ENCODE measurements at regions not wholly inside any gene's neighbourhood (a gene's known extent, or its start where the extent isn't known, plus 50 kb on each side); places are given as distances from the start of the nearest gene placed in this dataset.
"Not testable (repeated sequence)": the region's sequence is repeated elsewhere in the genome, so short reads cannot be mapped to it uniquely, and the experiment has no call there.

DNA sequence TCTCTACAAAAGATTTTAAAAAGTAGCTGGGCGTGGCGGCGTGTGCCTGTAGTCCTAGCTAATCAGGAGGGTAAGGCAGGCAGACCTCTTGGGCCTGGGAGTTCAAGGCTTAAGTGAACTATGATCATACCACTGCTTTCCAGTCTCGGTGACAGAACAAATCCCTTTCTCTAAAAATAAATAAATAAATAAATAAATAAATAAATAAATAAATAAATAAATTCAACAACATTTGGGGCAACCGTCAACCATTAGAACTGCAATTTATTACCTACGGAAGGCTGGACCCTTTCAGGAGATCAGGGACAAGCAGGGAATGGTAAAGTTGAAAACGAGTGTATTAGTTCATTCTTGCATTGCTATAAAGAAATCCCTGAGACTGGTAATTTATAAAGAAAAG, 136.2 kb upstream of the USP9X start:
- no peak for DNase-seq (ENCODE audit: low read depth, low spot score)

DNA sequence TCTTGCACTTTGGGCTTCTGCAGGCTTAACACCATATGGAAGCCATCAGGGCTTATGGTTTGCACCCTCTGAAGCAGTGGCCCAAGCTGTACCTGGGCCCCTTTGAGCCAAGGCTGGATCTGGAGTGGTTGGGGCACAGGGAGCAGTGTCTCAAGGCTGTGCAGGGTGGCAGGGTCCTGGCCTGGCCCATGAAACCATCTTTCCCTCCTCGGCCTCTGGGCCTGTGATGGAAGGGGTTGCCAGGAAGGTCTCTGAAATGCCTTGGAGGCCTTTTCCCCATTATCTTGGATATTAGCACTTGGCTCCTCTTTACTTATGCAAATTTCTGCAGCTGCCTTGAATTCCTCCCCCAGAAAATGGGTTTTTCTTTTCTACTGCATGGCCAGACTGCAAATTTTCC, 134.7 kb upstream of the USP9X start:
- DNase-seq (ENCODE audit: low read depth, low spot score): no peak

DNA sequence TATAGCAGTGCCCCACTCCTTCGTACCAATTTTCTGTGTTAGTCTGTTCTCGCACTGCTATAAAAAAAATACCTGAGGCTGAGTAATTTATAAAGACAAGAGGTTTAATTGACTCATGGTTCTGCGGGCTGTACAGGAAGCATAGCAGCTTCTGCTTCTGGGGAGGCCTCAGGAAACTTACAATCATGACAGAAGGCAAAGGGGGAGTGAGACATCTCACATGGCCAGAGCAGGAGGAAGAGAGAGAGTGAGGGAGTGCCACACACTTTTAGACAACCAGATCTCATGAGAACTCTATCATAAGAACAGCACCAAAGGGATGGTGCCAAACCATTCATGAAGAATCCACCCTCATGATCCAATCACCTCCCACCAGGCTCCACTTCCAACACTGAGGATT, 133.8 kb upstream of the USP9X start:
- not testable (repeated sequence) for DNase-seq (ENCODE audit: low read depth, low spot score)

DNA sequence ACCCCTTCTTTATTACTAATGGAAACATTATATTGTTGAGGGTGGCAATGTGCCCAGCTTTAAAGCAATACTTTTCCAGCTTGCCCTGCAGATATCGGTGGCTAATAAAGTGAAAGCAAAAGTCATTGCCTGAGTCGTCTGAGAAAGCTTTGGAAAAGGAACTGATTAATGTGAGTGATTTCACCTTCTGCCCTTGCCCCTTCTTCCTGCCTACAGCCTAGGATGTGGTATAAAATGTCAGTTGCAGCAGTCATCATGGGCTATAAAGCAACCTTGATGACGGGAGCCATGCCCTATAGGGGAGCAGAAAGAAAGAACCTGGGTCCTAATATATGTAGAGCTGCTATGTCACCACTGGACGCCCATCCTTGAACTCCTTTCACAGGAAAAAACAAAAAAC, 132.4 kb upstream of the USP9X start:
- no peak for DNase-seq (ENCODE audit: low read depth, low spot score)

DNA sequence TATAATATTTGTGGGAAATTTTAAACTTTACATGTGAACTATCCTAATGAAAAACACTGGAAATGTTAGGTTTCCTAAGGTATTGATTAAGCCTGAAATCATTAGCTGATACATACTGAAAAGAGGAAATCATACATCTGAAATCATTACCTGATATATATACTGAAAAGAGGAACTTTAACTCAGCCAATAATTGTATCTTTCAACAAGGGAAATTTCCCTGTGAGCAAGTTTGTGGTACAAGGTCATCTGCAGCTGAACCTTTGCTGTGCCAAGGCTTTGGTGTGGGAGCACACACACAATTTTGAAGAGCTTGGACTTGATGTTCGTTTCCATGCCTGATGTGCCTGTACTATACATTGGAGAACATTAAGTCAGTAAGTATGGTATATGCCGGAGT, 131.9 kb upstream of the USP9X start:
- no peak for DNase-seq (ENCODE audit: low read depth, low spot score)

DNA sequence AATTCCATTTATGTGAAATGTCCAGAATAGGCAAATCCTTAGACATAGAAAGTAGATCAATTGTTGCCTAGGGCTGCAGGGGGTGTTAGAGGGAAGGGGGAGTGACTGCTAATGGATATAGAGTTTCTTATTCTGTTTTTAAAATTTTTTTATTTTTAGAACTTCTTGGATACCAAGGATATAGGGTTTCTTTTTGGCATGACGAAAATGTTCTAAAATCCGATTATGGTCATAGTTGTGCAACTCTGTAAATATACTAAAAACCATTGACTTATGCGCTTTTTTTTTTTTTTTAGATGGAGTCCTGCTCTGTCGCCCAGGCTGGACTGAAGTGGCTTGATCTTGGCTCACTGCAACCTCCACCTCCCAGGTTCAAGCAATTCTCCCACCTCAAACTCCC, 125.2 kb upstream of the USP9X start:
- no peak for DNase-seq (ENCODE audit: low read depth, low spot score)

DNA sequence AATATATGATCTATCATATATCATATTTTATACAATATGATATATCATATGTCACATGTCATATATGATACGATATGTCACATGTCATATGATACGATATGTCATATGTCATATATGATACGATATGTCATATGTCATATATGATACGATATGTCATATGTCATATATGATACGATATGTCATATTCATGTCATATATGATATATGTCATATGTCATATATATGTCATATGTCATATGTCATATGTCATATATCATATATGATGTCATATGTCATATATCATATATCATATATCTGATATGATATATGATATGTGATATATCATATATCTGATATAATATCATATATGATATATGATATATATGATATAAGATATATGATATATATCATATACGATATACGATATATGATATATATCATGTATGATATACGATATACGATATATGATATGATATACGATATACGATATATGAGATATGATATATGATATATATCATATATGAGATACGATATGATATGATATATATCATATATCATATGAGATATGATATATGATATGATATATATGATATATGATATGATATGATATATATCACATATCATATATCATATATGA, 122.3 kb upstream of the USP9X start:
- no peak for DNase-seq (ENCODE audit: low read depth, low spot score)

DNA sequence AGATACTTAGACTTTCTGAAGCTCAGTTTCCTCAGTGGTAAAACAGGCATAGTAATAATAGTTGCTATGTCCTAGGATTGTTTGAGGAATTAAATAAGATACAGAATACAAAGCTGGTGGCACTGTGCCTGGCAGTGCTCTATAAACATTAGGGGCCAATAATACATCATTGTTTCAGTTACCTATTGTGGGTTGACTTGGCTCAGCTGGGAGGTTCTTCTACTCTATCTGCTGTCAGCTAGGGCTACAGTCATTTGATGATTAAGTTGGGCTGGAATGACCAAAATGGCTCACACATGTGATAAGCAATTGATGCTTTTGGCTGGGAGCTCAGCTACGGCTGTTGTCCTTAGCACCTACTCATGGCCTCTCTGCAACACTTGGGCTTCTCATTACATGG, 121.2 kb upstream of the USP9X start:
- no peak for DNase-seq (ENCODE audit: low read depth, low spot score)

DNA sequence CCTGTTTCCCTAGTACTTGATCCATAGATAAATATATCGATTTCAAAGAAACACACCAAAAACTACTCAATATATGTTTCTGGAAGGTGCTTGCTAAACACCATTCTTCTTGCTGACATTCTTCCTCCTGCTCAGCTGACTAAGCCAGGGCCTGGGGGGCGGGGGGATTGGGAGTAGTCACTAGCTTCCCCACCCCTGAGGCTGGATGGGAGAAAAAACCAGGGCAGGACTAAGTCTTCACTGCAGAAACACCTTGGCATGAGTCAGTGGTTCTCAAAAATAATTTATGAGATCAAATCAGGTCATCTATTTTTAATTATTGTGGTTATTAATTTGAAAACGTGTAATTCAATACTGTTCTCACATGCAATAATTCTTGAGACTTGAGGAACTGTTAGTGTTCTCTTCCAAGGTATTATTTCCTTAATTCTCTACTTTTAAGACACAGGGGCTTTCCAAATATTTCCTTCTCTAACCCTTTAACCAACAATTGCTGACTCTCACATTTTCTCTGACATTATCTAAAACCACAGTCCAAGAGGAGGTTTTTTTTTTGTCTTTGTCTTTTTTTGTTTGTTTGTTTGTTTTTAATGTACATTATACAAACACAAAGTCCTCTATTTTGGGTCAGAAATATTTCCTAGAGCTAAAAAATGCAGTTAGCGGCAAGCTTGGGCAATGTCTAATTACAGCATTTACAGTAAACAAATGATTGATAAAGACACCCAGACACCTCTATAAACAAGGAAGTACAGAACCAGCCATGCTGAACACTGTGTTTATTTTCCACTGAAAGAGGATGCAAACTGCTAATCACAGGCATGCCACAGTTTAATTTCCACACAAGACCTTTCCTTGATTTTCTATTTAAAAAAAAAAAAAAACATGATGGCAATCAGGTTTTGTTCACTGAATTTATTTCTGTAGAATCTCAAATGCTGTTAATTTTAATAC, 120.3 kb upstream of the USP9X start:
- no peak for DNase-seq (ENCODE audit: low read depth, low spot score)

DNA sequence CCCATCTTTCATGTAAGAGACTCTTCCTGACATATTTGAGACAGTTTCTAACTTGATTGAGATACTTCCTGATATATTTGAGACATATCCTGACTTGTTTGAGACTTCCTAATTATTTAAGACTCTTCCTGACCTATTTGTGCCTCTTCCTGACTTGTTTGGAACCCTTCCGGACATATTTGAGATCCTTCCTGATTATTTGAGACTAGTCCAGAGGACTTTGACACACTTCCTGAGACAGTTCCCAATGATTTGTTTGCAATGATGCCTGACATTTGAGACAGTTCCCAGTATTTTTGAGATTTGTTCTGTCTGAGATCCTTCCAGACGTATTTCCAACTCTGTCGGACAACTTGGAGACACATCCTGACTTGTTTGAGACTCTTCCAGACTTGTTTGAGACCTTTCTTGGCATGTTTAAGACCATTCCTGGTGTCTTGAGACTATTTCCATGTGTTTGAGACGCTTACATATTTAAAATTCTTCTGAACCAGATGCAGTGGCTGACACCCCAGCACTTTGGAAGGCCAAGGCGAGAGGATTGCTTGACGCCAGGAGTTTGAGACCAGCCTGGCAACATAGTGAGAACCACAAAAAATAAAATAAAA, 118.9 kb upstream of the USP9X start:
- no peak for DNase-seq (ENCODE audit: low read depth, low spot score)

DNA sequence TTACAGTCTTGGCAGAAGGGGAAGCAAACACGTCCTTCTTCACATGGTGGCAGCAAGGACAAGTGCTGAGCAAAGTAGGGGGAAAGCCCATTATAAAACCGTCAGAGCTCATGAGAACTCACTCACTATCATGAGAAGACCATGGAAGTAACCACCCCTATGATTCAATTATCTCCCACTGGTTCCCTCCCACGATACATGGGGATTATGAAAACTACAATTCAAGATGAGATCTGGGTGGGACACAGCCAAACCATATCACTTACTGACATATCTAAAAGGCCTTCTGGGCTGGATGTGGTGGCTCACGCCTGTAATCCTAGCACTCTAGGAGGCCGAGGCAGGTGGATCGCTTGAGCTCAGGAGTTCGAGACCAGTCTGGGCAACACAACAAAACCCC, 117.1 kb upstream of the USP9X start:
- DNase-seq (ENCODE audit: low read depth, low spot score): no peak

DNA sequence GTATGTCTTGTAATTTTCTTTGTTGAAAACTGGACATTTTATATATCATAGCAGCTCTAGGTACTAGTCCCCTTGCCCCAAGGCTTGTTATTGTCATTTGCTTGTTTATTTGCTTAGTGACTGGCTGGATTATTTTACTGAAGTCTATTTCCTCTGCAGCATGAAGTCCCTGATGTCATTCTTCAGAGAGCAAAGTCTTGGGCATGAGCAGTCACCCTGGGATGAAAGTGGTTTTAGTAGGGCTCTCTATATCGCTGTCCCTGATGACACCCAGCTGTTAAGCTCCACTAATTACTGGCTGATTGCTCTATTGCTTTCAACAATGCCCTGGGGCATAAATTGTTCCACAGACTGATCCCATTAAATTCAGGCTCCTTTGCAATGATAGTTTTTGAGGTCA, 113.5 kb upstream of the USP9X start:
- DNase-seq (ENCODE audit: low read depth, low spot score): no peak

DNA sequence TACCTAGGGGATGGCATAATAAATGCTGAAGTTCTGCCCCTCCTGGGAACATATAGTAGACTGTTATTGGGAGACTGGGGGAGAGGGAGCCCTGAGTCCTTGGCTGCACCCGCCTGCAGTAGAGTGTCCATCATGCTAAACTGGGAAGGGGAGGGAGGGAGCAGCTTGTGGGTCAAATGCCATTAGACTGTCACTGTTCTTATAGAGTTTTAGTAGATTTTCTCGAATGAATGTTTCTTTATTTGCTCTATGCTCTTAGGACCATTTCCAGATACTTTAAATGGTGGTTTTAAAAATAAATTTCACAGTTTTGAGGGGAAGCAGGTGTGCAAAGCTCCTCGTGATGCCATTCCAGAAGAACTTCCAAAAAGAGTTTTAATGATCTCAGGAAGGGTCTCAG, 111.6 kb upstream of the USP9X start:
- no peak for DNase-seq (ENCODE audit: low read depth, low spot score)

DNA sequence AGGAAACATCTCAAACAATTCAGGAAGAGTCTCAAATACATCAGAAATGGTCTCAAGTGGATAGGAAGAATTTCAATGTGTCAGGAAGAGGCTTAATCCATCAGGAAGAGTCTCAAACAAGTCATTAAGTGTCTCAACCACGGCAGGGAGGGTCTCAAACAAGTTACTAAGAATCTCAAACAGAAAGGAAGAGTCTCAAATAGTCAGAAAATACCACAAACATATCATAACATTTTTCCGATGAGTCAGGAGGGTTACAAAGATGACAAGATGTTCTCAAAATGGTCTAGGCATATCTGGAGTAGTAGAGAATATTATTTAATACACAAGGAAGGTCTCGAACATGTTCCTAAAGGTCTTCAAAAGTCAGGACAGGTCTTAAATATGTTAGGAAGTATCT, 109.3 kb upstream of the USP9X start:
- DNase-seq (ENCODE audit: low read depth, low spot score): no peak

DNA sequence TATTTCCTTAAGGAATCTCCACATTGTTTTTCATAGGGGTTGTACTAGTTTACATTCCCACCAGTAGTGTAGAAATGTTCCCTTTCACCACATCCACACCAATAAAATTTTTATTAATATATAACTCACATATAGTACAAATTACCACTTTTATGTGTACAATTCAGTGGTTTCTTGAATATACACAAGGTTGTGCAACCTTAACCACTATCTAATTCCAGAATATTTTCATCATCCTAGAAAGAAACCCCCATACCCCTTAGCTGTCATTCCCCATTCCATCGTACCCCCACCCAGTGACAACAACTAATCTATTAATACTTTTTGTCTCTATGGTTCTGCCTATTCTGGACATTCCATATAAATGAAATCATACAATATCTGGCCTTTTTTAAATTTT, 108.3 kb upstream of the USP9X start:
- DNase-seq (ENCODE audit: low read depth, low spot score): no peak

DNA sequence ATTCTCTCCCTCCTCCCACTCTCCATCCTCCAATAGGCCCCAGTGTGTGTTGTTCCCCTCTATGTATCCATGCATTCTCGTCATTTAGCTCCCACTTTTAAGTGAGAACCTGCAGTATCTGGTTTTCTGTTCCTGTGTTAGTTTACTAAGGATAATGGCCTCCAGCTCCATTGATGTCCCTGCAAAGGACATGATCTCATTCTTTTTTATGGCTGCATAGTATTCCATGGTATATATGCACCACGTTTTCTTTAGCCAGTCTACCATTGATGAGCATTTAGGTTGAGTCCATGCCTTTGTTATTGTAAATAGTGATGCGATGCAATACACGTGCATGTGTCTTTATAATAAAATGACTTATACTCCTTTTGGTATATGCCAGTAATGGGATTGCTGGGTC, 100.3 kb upstream of the USP9X start:
- DNase-seq (ENCODE audit: low read depth, low spot score): no peak

DNA sequence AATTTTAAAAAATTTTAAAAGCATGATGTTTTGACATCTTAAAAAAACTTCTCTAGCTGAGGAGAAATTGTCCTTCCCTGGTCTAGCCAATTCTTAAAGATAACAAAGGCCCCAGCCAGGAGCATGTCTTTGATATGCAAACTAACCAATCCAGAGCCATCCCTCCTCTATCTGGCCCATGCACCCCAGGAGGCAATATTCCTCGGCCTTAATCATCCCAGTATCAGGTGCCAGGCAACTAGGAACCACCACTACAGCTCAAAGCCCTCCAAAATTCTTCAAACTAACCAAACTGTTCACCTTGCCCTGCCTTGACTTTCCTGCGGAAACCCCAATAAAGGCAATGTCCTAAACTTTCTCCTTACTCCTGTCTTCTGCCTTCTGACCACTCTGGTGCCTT, 97.8 kb upstream of the USP9X start:
- no peak for DNase-seq (ENCODE audit: low read depth, low spot score)

DNA sequence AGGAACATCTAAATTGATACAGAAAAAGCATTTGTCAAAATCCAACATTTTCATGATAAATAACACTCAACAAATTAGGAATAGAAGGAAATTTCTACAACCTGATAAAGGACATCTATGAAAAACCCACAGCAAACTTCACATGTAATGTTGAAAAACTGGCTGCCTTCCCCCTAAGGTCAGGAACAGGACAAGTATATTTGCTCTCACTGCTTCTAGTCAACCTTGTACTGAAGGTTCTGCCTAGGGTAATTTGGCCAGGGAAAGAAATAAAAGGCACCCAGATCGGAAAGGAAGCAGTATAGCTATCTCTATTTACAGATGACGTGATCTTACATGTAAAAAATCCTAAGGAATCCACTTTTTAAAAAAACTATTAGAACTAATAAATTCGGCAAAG, 97.1 kb upstream of the USP9X start:
- no peak for DNase-seq (ENCODE audit: low read depth, low spot score)

DNA sequence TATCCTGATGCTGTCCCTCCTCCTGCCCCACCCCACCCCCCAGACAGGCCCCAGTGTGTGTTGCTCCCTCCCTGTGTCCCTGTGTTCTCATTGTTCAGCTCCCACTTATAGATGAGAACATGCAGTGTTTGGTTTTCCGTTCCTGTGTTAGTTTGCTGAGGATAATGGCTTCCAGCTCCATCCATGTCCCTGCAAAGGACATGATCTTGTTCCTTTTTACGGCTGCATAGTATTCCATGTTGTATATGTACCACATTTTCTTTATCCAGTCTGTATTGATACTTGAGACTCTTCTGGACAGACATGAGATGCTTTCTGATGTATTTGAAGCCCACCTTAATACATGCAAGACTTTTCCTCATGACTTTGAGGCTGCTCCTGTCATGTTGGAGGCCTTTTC, 91.8 kb upstream of the USP9X start:
- not testable (repeated sequence) for DNase-seq (ENCODE audit: low read depth, low spot score)

DNA sequence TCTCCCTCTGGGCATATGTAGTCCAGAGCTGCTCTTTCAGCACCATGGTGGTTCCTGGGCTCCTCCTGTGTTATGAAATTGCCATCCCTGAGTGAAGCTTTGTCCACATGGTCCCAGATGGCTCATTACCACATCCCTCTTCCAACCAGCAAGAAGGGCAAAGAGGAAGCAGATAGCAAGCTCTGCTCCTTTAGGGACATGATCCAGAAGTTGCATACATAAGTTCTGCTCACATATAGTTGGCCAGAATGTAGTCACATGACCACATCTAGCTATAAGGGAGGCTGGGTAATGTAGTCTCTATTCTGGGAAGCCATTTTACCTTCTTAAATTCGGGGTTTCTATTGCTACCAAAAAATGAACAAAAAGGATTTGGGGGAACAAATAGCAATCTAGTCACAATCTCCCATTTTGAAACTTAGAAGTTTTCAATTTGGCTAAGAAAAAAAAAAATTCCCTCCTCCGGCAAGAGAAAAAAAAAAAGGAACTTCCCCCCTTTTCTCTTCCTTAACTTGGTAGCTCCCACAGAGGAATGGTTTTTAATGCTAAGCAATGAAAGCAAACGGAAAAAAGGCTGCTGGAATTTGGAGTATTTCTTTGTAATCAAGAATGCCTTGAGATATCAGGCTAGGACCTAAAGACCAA, 88.2 kb upstream of the USP9X start:
- DNase-seq (ENCODE audit: low read depth, low spot score): peak; percentile 40

DNA sequence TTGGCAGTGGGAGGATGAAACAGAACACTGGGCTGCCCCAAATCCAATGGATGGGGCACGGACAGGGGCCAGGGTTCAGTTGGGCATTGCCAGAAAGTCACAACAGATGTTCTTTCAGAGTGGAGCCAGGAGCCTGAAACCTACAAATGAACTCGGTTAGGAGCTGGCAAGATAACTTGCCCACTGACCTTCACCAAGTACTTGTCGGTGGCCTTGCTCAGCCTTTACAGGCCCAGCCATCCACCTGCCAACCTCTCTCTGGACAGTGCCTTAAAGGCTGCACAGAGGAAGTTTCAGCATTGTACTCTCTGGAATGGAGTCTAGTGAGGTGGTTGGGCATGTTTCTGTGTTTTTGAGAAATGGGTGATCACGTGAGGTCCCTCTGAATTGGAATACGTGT, 87.1 kb upstream of the USP9X start:
- no peak for DNase-seq (ENCODE audit: low read depth, low spot score)

DNA sequence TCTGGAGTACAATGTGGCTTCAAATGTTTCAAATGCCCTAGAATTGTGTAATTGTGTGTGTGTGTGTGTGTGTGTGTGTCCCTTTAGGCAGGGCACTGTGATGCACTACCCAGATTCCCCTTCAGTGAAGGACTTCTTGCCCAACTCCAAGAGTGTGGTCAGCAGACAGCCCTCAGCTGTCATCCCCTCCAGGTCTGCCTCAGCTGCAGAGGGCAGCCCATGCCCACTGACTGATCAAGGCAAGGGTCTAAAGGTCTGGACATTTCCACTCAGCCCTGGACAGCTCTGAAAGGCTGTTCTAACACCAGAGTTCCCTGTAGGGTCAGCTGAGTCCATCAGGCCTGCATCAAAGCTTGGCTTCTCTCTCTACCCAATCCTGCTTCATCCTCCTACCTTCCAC, 83.9 kb upstream of the USP9X start:
- no peak for DNase-seq (ENCODE audit: low read depth, low spot score)
